ENCODE measurements at regions not wholly inside any gene's neighbourhood (a gene's known extent, or its start where the extent isn't known, plus 50 kb on each side); places are given as distances from the start of the nearest gene placed in this dataset.
A peak's percentile ranks its signal among the peaks of the same experiment; 100 is the strongest.

GRCh38 chr14:53356361-53357150 lies 203.4 kb upstream of the DDHD1 start:
- Mint-ChIP-seq H3K27ac (no peak overlapping the region), H3K9me3 (no peaks in the 10 kb centered on the region; the same call in 1 of the 2 replicates), H3K36me3 (ENCODE audit: low read depth) (no peaks in the 10 kb centered on the region; the same call in 1 of the 2 replicates), H3K27me3 (ENCODE audit: insufficient read depth) (peaks cover 14% of the 10 kb centered on the region; the same call in 1 of the 2 replicates), H3K4me3 (no peak overlapping the region), H3K4me1 (ENCODE audit: low read depth) (peaks cover 11% of the 10 kb centered on the region)
- no peak for DNase-seq
- TF ChIP-seq CTCF (IDR thresholded peaks at IDR 0.05), result no peak

GRCh38 chr14:53355581-53356112 lies 202.5 kb upstream of the DDHD1 start:
- H3K27ac Mint-ChIP-seq, result no peak overlapping the region
- no peak for TF ChIP-seq CTCF (IDR thresholded peaks at IDR 0.05)
- no peaks in the 10 kb centered on the region; the same call in 1 of the 2 replicates for H3K9me3 Mint-ChIP-seq
- no peak overlapping the region for H3K4me3 Mint-ChIP-seq
- peaks cover 11% of the 10 kb centered on the region for H3K4me1 Mint-ChIP-seq (ENCODE audit: low read depth)
- H3K36me3 Mint-ChIP-seq (ENCODE audit: low read depth), result no peaks in the 10 kb centered on the region; the same call in 1 of the 2 replicates
- H3K27me3 Mint-ChIP-seq (ENCODE audit: insufficient read depth), result peaks cover 14% of the 10 kb centered on the region; the same call in 1 of the 2 replicates
- DNase-seq, result peak; percentile 15

- no peak for TF ChIP-seq CTCF (IDR thresholded peaks at IDR 0.05)
- Mint-ChIP-seq H3K27me3 (ENCODE audit: insufficient read depth) (peaks cover 13% of the 10 kb centered on the region; the same call in 1 of the 2 replicates), H3K4me1 (ENCODE audit: low read depth) (peaks cover 11% of the 10 kb centered on the region), H3K36me3 (ENCODE audit: low read depth) (no peaks in the 10 kb centered on the region; the same call in 1 of the 2 replicates), H3K9me3 (no peaks in the 10 kb centered on the region; the same call in 1 of the 2 replicates), H3K4me3 (no peak overlapping the region), H3K27ac (no peak overlapping the region)
- no peak for DNase-seq
Observed at GRCh38 chr14:53354336-53354735, 201.2 kb upstream of the DDHD1 start.

GRCh38 chr14:53350866-53351265 lies 197.7 kb upstream of the DDHD1 start:
- Mint-ChIP-seq H3K36me3 (ENCODE audit: low read depth) (no peaks in the 10 kb centered on the region), H3K27me3 (ENCODE audit: insufficient read depth) (peaks cover 11% of the 10 kb centered on the region; the same call in 1 of the 2 replicates), H3K4me3 (no peak overlapping the region), H3K27ac (no peak overlapping the region), H3K9me3 (no peaks in the 10 kb centered on the region; the same call in 1 of the 2 replicates), H3K4me1 (ENCODE audit: low read depth) (peaks cover 8% of the 10 kb centered on the region)
- TF ChIP-seq CTCF (IDR thresholded peaks at IDR 0.05), result no peak
- no peak for DNase-seq

- Mint-ChIP-seq H3K27ac (no peak overlapping the region), H3K9me3 (no peaks in the 10 kb centered on the region; the same call in 1 of the 2 replicates), H3K27me3 (ENCODE audit: insufficient read depth) (peaks cover 11% of the 10 kb centered on the region; the same call in 1 of the 2 replicates), H3K4me1 (ENCODE audit: low read depth) (peaks cover 4% of the 10 kb centered on the region), H3K4me3 (no peak overlapping the region), H3K36me3 (ENCODE audit: low read depth) (no peaks in the 10 kb centered on the region)
- no peak for TF ChIP-seq CTCF (IDR thresholded peaks at IDR 0.05)
- DNase-seq, result no peak
Observed at GRCh38 chr14:53350429-53350828, 197.3 kb upstream of the DDHD1 start.

Measured in HFFc6 (cell line).